HCT116 (cell line): ENCODE measurements at regions not wholly inside any gene's neighbourhood (a gene's known extent, or its start where the extent isn't known, plus 50 kb on each side); places are given as distances from the start of the nearest gene placed in this dataset.

Source experiments
- ATAC-seq: fragments of 200-7000 bp; cut with Tn5 transposase; 2 replicates; pipeline ENCODE4 v1.9.1; 2020; ENCODE audit warnings: mild to moderate bottlenecking, moderate library complexity
- BruUV-seq: library from RNA; stranded (reverse); fragments of 400-500 nt; replicated peaks from 2 replicates; lab custom pipeline; 2021; lab: Mats Ljungman, UMichigan
- CTCF ChIA-PET: fragments of 300-600 bp; sonication (Branson Sonifier 250); formaldehyde crosslinking; loops from one replicate; lab custom pipeline; 2021; ENCODE audit warnings: antibody characterized with exemption; lab: Charles Lee
- POLR2A ChIA-PET: fragments of 300-600, 350-600 bp; sonication (Branson Sonifier 250); formaldehyde crosslinking; loops from one replicate; lab custom pipeline; 2021; ENCODE audit warnings: antibody characterized with exemption; lab: Charles Lee
- RAD21 ChIA-PET, 2 experiments: fragments of 300-600 bp; sonication (Branson Sonifier 250); formaldehyde crosslinking; loops; one replicate each; lab custom pipeline; 2023; ENCODE audit warnings: low total read pairs in 2 of 2; ENCODE audit not compliant: uncharacterized antibody in 2 of 2, unreplicated experiment in 2 of 2, low non-redundant PET in 1 of 2; lab: Charles Lee
- DNase-seq: peaks from one replicate; pipeline ENCODE4 v3.0.0-alpha.2; 2010; ENCODE audit warnings: low read depth, low spot score
- H2AFZ ChIP-seq: fragments of 200-600 bp; shearing (Covaris generic), sonication (generic); 2 replicates; pipeline ENCODE4 v1.6.1; 2017; ENCODE audit warnings: low read depth, mixed run types, mixed read lengths, antibody characterized with exemption, low read length; ENCODE audit not compliant: poor library complexity, severe bottlenecking
- H3K27ac ChIP-seq: 2 replicates; pipeline ENCODE4 v1.5.1; 2012; ENCODE audit warnings: low read depth, low read length
- H3K27me3 ChIP-seq: fragments of 200-600 bp; sonication (generic); 2 replicates; pipeline ENCODE4 v1.6.1; 2016; ENCODE audit warnings: mixed run types, low read length, mixed read lengths; ENCODE audit not compliant: insufficient read depth
- H3K36me3 ChIP-seq, 2 experiments: fragments of 200-500 bp in 1 of 2; fragments of 200-600 bp in 1 of 2; sonication (Bioruptor generic) in 1 of 2; sonication (generic) in 1 of 2; 2 replicates each; pipeline versions ENCODE4 v1.5.1 to v1.6.1; 2014 to 2016; ENCODE audit warnings: low read length in 2 of 2, inconsistent platforms in 1 of 2, mixed read lengths in 1 of 2, mixed run types in 1 of 2; ENCODE audit not compliant: insufficient read depth in 2 of 2, control insufficient read depth in 1 of 2
- H3K4me1 ChIP-seq, 2 experiments: fragments of 200-600 bp in 1 of 2; sonication (generic) in 1 of 2; 2 replicates each; pipeline versions ENCODE4 v1.5.1 to v1.6.1; 2012 to 2017; ENCODE audit warnings: low read length in 2 of 2, inconsistent platforms in 1 of 2, mild to moderate bottlenecking in 1 of 2, mixed read lengths in 1 of 2, mixed run types in 1 of 2, moderate library complexity in 1 of 2; ENCODE audit not compliant: insufficient read depth in 2 of 2, control insufficient read depth in 1 of 2
- H3K4me2 ChIP-seq: fragments of 200-600 bp; sonication (generic); 2 replicates; pipeline ENCODE4 v1.6.1; 2017; ENCODE audit warnings: mixed run types, low read length, mixed read lengths
- H3K4me3 ChIP-seq, 2 experiments: fragments of 200-600 bp in 1 of 2; sonication (generic) in 1 of 2; replicated peaks in 1 of 2; 2 replicates each; pipeline ENCODE4 v1.5.1; 2011 to 2016; ENCODE audit warnings: low read length in 2 of 2, control low read depth in 1 of 2, low read depth in 1 of 2, mild to moderate bottlenecking in 1 of 2, mixed read lengths in 1 of 2, mixed run types in 1 of 2
- H3K79me2 ChIP-seq: fragments of 200-600 bp; sonication (generic); 2 replicates; pipeline ENCODE4 v1.6.1; 2017; ENCODE audit warnings: mild to moderate bottlenecking, mixed run types, low read length, moderate library complexity, mixed read lengths; ENCODE audit not compliant: insufficient read depth
- H3K9ac ChIP-seq: fragments of 200-600 bp; sonication (generic); 2 replicates; pipeline ENCODE4 v1.6.1; 2016; ENCODE audit warnings: low read length, mixed read lengths
- H3K9me2 ChIP-seq: fragments of 200-600 bp; sonication (generic), shearing (Covaris generic); 2 replicates; pipeline ENCODE4 v1.6.1; 2017; ENCODE audit warnings: mixed run types, mild to moderate bottlenecking, moderate library complexity; ENCODE audit not compliant: insufficient read depth
- H3K9me3 ChIP-seq, 2 experiments: fragments of 200-500 bp in 1 of 2; fragments of 200-600 bp in 1 of 2; sonication (Bioruptor generic) in 1 of 2; sonication (generic) in 1 of 2; 2 replicates each; pipeline ENCODE4 v1.6.1; 2014 to 2017; ENCODE audit warnings: low read length in 2 of 2, mixed read lengths in 2 of 2, inconsistent platforms in 1 of 2, low read depth in 1 of 2, mild to moderate bottlenecking in 1 of 2, mixed run types in 1 of 2, moderate library complexity in 1 of 2; ENCODE audit not compliant: control insufficient read depth in 1 of 2, insufficient read depth in 1 of 2
- H4K20me1 ChIP-seq: fragments of 200-600 bp; sonication (generic), shearing (Covaris generic); 2 replicates; pipeline ENCODE4 v1.6.1; 2017; ENCODE audit warnings: mixed run types, mild to moderate bottlenecking, moderate library complexity; ENCODE audit not compliant: insufficient read depth
- CEBPB ChIP-seq: IDR thresholded peaks from 2 replicates; pipeline ENCODE4 v1.6.1; 2012; ENCODE audit warnings: low read depth
- EGR1 ChIP-seq: IDR thresholded peaks from 2 replicates; pipeline ENCODE4 v1.6.1; 2012; ENCODE audit warnings: low read depth
- POLR2AphosphoS5 ChIP-seq: IDR thresholded peaks from 2 replicates; pipeline ENCODE4 v1.6.1; 2011; ENCODE audit warnings: mild to moderate bottlenecking, low read depth, low read length, moderate library complexity
- ZBTB33 ChIP-seq: IDR thresholded peaks from 2 replicates; pipeline ENCODE4 v1.6.1; 2011; ENCODE audit warnings: mild to moderate bottlenecking, low read length, moderate library complexity; ENCODE audit not compliant: insufficient replicate concordance; ENCODE audit errors: extremely low read depth
- ZFX ChIP-seq: fragments of 450-650 bp; IDR thresholded peaks from 2 replicates; pipeline ENCODE4 v1.6.1; 2017
- ZNF274 ChIP-seq: fragments of 200-500 bp; sonication (Bioruptor generic); IDR thresholded peaks from 2 replicates; pipeline ENCODE4 v1.6.1; 2014; ENCODE audit warnings: mild to moderate bottlenecking, low read depth, low read length, inconsistent platforms
- intact Hi-C: fragments of 100-400 bp; cut with micrococcal nuclease; formaldehyde crosslinking; loops from 2 replicates; pipeline ENCODE4 v1.10.0; 2022

GRCh38 chr2:129800285-129800684, 179.2 kb upstream of the RAB6C start:
- Histone ChIP-seq H3K27ac (no peak overlapping the region), H3K4me2 (no peak overlapping the region), H3K9me3 (no peaks in the 10 kb centered on the region), H3K4me3 (no peak overlapping the region), H3K27me3 (peaks cover 38% of the 10 kb centered on the region), H3K36me3 (no peaks in the 10 kb centered on the region), H3K9ac (no peak overlapping the region), H3K79me2 (no peaks in the 10 kb centered on the region), H3K4me1 (no peaks in the 10 kb centered on the region), H3K9me2 (no peaks in the 10 kb centered on the region), H4K20me1 (no peaks in the 10 kb centered on the region), H2AFZ (no peak overlapping the region)
- BruUV-seq, result no TSS peak
- intact Hi-C loops, result no loop called here
- ChIA-PET CTCF (no interaction called here), RAD21 (no interaction called here), POLR2A (no interaction called here)
- no peak for ATAC-seq
- DNase-seq, result no peak
- no peak for TF ChIP-seq ZNF274

- RAD21 ChIA-PET, result no interaction called here
- H3K9me2 ChIP-seq, result no peaks in the 10 kb centered on the region
- no peak overlapping the region for H2AFZ ChIP-seq
- CTCF ChIA-PET, result no interaction called here
- DNase-seq, result no peak
- H3K27me3 ChIP-seq, result peaks cover 38% of the 10 kb centered on the region
- POLR2A ChIA-PET, result no interaction called here
- H3K4me3 ChIP-seq, result no peak overlapping the region
- intact Hi-C loops, result no loop called here
- no peak overlapping the region for H3K9ac ChIP-seq
- no peaks in the 10 kb centered on the region for H3K9me3 ChIP-seq
- no peak overlapping the region for H3K4me2 ChIP-seq
- no TSS peak for BruUV-seq
- no peaks in the 10 kb centered on the region for H3K4me1 ChIP-seq
- TF ChIP-seq POLR2AphosphoS5, result no peak
- TF ChIP-seq EGR1, result no peak
- no peak for TF ChIP-seq CEBPB
- no peak for TF ChIP-seq ZFX
- TF ChIP-seq ZBTB33, result no peak
- no peaks in the 10 kb centered on the region for H3K36me3 ChIP-seq
- no peaks in the 10 kb centered on the region for H4K20me1 ChIP-seq
- ATAC-seq, result no peak
- no peaks in the 10 kb centered on the region for H3K79me2 ChIP-seq
- no peak overlapping the region for H3K27ac ChIP-seq
Measured at GRCh38 chr2:129800686-129801085, 178.8 kb upstream of the RAB6C start.
